ENCODE measurements at regions not wholly inside any gene's neighbourhood (a gene's known extent, or its start where the extent isn't known, plus 50 kb on each side); places are given as distances from the start of the nearest gene placed in this dataset.

GRCh38 chr9:107949061-107949460 is 459.5 kb upstream of the KLF4 start:
- TF ChIP-seq, protein P1, sequence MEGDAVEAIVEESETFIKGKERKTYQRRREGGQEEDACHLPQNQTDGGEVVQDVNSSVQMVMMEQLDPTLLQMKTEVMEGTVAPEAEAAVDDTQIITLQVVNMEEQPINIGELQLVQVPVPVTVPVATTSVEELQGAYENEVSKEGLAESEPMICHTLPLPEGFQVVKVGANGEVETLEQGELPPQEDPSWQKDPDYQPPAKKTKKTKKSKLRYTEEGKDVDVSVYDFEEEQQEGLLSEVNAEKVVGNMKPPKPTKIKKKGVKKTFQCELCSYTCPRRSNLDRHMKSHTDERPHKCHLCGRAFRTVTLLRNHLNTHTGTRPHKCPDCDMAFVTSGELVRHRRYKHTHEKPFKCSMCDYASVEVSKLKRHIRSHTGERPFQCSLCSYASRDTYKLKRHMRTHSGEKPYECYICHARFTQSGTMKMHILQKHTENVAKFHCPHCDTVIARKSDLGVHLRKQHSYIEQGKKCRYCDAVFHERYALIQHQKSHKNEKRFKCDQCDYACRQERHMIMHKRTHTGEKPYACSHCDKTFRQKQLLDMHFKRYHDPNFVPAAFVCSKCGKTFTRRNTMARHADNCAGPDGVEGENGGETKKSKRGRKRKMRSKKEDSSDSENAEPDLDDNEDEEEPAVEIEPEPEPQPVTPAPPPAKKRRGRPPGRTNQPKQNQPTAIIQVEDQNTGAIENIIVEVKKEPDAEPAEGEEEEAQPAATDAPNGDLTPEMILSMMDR (IDR thresholded peaks at IDR 0.05; ENCODE audit: extremely low read depth, insufficient read depth, missing control alignments), result no peak
- in situ Hi-C loops (cut with MboI; ENCODE audit: low pct_unique_long_range_greater_than_20kb, low sequenced_read_pairs, unreplicated experiment), result no loop called here
- no peak for DNase-seq (ENCODE audit: low spot score)

GRCh38 chr9:107948601-107949000 is 459.0 kb upstream of the KLF4 start:
- no peak for DNase-seq (ENCODE audit: low spot score)
- TF ChIP-seq, protein P1 (IDR thresholded peaks at IDR 0.05; ENCODE audit: extremely low read depth, insufficient read depth, missing control alignments), result no peak
- in situ Hi-C loops (cut with MboI; ENCODE audit: low pct_unique_long_range_greater_than_20kb, low sequenced_read_pairs, unreplicated experiment), result no loop called here

DNA sequence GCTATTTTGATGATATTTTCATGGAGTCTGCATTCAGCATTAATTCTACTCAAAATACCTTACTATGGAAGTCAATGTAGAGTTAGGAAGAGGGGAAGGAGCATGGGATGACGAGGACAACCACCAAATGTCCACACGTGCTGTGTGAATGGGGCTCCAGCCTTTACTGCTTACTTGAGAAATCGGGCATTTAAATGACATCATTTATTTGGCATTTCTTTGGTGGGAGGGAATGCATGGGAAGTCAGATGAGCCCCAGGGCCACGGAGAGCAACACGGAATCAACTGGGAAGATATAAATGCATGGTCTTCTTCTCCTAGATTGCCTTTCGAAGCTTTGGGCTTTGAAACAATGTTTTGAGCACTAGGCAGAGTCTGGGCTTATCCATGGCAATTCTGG is 458.5 kb upstream of the KLF4 start:
- no peak for DNase-seq (ENCODE audit: low spot score)
- in situ Hi-C loops (cut with MboI; ENCODE audit: low pct_unique_long_range_greater_than_20kb, low sequenced_read_pairs, unreplicated experiment), result no loop called here
- TF ChIP-seq, protein P1 (IDR thresholded peaks at IDR 0.05; ENCODE audit: extremely low read depth, insufficient read depth, missing control alignments), result no peak

- in situ Hi-C loops (cut with MboI; ENCODE audit: low pct_unique_long_range_greater_than_20kb, low sequenced_read_pairs, unreplicated experiment), result no loop called here
- TF ChIP-seq, protein P1 (IDR thresholded peaks at IDR 0.05; ENCODE audit: extremely low read depth, insufficient read depth, missing control alignments), result no peak
- no peak for DNase-seq (ENCODE audit: low spot score)
Observed at GRCh38 chr9:107946364-107947141, 457.0 kb upstream of the KLF4 start.

GRCh38 chr9:107945961-107946360 is 456.4 kb upstream of the KLF4 start:
- in situ Hi-C loops (cut with MboI; ENCODE audit: low pct_unique_long_range_greater_than_20kb, low sequenced_read_pairs, unreplicated experiment), result no loop called here
- TF ChIP-seq, protein P1 (IDR thresholded peaks at IDR 0.05; ENCODE audit: extremely low read depth, insufficient read depth, missing control alignments), result no peak
- DNase-seq (ENCODE audit: low spot score), result no peak

- DNase-seq (ENCODE audit: low spot score), result no peak
- in situ Hi-C loops (cut with MboI; ENCODE audit: low pct_unique_long_range_greater_than_20kb, low sequenced_read_pairs, unreplicated experiment), result no loop called here
- TF ChIP-seq, protein P1 (IDR thresholded peaks at IDR 0.05; ENCODE audit: extremely low read depth, insufficient read depth, missing control alignments), result no peak
Observed at GRCh38 chr9:107945493-107945892, 455.9 kb upstream of the KLF4 start.
